Vagina (tissue), 2 donors: ENCODE measurements at regions not wholly inside any gene's neighbourhood (a gene's known extent, or its start where the extent isn't known, plus 50 kb on each side); places are given as distances from the start of the nearest gene placed in this dataset.

Experiments
- POLR2A ChIP-seq, 2 donors: fragments of 450-650 bp; IDR thresholded peaks; one replicate each; pipeline ENCODE4 v1.6.1; 2017; ENCODE audit warnings: antibody characterized with exemption in 2 of 2, mild to moderate bottlenecking in 2 of 2, moderate library complexity in 2 of 2
- POLR2AphosphoS5 ChIP-seq, 2 donors: sonication (generic); formaldehyde crosslinking; IDR thresholded peaks; one replicate each; pipeline ENCODE4 v1.9.0; 2017; ENCODE audit warnings: antibody characterized with exemption in 2 of 2, mild to moderate bottlenecking in 2 of 2, low read depth in 1 of 2; ENCODE audit not compliant: insufficient read depth in 1 of 2
- TF ChIP-seq, protein P1 (sequence below), 3 experiments: fragments of 450-650 bp in 2 of 3; fragments of 200-600 bp in 1 of 3; sonication (generic) in 1 of 3; IDR thresholded peaks; one replicate each; pipeline ENCODE4 v1.5.1; 2017 to 2019; ENCODE audit warnings: antibody characterized with exemption in 3 of 3, mild to moderate bottlenecking in 2 of 3, moderate library complexity in 2 of 3

DNA sequence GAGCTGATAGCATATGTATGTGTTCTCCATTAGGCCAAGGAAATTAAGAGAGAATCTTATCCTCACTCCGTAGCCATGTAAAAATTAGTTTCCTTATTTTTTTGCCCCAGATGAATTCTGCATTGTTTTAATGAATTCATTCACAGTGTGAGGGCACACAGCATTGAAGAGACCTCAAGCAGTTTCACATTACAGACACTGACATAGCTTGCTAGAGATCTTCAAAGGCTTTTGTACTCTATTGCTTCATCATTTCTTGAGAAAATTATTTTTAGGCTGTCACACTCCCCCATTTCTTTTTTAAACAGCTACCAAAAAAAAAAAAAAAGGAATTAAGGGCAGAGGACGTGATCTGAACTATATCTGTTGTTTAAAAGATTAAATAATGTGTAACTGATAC, 251.1 kb downstream of the BCAT1 start:
- TF ChIP-seq, protein P1, sequence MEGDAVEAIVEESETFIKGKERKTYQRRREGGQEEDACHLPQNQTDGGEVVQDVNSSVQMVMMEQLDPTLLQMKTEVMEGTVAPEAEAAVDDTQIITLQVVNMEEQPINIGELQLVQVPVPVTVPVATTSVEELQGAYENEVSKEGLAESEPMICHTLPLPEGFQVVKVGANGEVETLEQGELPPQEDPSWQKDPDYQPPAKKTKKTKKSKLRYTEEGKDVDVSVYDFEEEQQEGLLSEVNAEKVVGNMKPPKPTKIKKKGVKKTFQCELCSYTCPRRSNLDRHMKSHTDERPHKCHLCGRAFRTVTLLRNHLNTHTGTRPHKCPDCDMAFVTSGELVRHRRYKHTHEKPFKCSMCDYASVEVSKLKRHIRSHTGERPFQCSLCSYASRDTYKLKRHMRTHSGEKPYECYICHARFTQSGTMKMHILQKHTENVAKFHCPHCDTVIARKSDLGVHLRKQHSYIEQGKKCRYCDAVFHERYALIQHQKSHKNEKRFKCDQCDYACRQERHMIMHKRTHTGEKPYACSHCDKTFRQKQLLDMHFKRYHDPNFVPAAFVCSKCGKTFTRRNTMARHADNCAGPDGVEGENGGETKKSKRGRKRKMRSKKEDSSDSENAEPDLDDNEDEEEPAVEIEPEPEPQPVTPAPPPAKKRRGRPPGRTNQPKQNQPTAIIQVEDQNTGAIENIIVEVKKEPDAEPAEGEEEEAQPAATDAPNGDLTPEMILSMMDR (IDR thresholded peaks at IDR 0.05) = no peak
- TF ChIP-seq POLR2AphosphoS5 (IDR thresholded peaks at IDR 0.05; ENCODE audit: insufficient read depth in 1 of 2, low read depth in 1 of 2) (no peak), POLR2A (IDR thresholded peaks at IDR 0.05) (no peak)
